GM21529 (cell line): ENCODE measurements at regions not wholly inside any gene's neighbourhood (a gene's known extent, or its start where the extent isn't known, plus 50 kb on each side); places are given as distances from the start of the nearest gene placed in this dataset.
"Not testable (repeated sequence)": the region's sequence is repeated elsewhere in the genome, so short reads cannot be mapped to it uniquely, and the experiment has no call there.

ENCODE experiments used
- ATAC-seq: cut with Tn5 transposase; IDR thresholded peaks from one replicate; pipeline ENCODE4 v1.9.1; 2021; ENCODE audit not compliant: unreplicated experiment

DNA sequence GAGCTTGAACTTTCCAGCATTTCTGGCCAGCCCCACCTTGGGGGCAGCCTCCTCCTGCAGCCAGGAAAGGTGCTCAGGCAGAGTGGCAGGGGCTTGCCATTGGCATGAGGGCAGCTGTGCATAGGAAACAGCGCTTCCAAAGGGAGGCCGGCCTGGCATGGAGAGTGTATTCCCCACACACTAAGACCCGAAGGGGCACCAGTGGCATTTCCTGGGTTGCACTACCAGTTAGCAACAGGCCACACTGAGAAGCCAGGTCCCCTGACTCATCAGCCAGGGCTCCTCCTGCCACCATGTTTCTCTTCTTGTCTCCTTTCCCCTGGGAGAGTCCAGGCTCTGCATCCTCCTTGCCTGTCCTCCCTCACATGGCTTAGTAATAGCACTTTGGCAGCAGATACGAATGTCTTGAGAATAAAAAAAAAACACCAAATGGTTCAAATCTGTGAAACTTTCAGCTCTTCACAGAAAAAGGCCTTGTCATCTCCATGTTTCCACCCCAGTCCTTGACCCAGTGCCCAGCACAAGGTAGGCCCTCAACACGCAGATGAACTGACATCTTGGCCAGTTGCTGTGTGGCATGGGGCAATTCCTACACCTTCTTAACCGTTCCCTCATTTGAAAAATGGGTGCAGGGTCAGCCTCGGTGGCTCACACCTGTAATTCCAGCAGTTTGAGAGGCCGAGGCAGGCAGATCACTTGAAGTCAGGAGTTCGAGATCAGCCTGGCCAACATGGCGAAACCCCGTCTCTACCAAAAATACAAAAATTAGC is 180.4 kb downstream of the SMAD6 start:
- ATAC-seq = no peak

GRCh38 chr15:66883284-66883911 is 181.4 kb downstream of the SMAD6 start:
- no peak for ATAC-seq

GRCh38 chr15:66884115-66884622 is 181.2 kb upstream of the SMAD3 start:
- no peak for ATAC-seq

GRCh38 chr15:66884661-66885237 is 180.7 kb upstream of the SMAD3 start:
- no peak for ATAC-seq

DNA sequence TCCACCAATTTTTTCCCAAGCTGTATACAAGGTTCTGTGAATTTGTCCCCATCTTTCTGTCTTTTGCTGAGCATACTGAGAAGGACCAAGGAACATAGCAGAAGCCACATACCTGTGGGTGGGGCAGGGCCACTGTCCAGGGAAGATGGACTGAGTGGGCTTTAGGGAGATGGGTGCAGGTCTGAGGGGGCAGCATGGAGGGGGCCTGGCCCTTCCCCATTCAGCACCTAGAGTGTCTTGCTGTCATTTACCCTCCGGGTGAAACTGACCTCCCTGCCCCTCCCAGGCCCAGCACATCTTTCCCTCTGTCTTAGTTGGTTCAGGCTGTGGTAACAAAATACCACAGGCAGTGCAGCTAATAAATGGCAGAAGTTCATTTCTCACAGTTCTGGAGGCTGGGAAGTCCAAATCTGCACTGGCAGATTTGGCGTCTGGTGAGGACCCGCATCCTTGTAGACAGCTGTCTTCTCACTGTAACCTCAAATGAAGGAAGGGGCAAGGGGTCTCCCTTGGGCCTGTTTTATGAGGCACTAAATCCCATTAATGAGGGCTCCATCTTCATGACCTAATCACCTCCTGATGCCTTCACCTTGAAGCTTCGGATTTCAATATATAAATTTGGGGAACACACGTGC is 180.0 kb upstream of the SMAD3 start:
- ATAC-seq = no peak

DNA sequence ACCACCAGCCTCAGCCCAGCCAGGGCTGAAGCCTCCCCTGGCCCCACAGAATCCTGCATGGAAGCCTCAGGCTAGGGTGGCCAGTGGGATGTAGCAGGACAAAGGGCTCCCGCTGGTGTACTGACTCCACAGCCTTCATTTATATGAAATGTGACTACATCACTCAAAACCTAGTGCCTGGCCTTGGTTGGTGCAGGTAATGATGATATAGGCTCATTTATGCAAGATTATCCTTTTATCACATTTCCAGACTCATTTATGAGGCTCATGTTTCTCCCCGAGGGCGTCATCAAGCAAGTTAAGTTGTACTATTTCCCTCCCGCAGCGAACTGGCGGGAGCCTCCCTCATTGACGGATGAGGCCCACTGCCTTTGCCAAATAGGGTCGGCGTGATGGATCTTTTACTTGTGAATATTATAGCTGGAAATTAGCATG is 179.1 kb upstream of the SMAD3 start:
- ATAC-seq = no peak

DNA sequence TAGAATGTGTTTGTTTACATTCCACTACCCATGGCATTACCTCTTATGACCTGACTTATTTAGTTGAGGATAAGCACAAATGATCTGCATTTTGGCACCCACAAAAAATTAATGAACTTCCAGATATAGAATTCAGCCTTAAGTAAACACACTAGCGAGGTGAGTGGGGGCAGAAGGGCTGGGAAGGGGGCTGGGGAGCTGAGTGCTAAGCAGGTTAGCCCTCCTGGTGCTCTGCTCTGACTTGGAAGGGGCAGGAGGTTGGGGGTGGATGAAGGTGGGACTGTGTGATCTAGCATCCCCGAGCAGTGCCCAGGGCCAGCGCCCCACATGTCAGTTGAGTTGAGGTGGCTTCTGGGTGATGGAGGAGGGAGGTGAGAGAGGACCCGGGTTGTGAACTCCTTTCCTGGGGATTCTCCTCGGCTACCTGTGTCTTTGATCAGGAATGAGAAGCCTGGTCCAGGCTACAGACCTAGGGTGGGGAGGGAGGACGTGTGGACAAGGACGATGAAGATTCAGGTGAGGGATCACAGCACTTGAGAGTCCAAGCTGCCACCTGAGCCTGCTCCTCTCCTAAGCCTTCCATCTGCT is 178.6 kb upstream of the SMAD3 start:
- ATAC-seq = no peak

- ATAC-seq = not testable (repeated sequence)
Observed at GRCh38 chr15:66889298-66889697, 176.1 kb upstream of the SMAD3 start.

GRCh38 chr15:66891776-66892175 is 173.6 kb upstream of the SMAD3 start:
- no peak for ATAC-seq

DNA sequence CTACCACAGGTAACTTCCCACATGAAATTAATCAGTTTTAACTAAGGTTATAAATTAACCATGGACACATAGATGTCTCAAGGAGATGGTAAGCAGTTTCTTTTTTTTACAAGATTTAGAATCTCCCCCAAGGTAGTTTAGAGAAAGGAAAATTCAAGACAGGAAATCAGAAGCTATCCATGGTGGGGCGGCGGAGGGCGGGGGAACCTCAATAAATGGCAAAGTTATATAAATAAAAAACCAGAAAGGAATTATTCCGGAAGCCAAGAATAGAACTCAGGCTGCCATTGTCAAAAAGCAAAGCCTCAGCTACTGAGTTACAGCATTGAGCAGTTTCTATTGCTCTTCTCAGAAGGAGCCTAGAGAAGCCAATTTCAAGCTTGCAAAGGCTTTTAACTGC is 172.1 kb upstream of the SMAD3 start:
- ATAC-seq = no peak

DNA sequence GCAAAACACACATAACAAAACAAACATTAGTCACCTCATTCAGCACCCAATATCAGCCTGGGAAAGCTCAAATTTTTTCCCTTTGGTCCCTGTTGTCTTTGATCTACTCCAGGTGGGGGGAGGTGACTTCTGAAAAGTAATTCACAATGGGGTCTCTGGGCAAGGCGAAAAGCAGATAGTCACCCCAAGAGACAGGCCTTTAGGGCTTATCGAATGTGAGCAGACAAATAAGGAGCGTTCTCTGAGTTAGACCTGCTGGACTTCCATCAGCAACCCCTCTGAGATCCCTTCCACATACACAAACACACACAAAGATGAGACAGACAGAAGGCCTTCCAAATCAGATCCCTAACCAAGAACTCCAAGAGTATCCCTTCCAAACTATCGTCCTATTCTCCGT is 171.0 kb upstream of the SMAD3 start:
- ATAC-seq = no peak

- no peak for ATAC-seq
Observed at GRCh38 chr15:66894986-66895780, 170.2 kb upstream of the SMAD3 start.

DNA sequence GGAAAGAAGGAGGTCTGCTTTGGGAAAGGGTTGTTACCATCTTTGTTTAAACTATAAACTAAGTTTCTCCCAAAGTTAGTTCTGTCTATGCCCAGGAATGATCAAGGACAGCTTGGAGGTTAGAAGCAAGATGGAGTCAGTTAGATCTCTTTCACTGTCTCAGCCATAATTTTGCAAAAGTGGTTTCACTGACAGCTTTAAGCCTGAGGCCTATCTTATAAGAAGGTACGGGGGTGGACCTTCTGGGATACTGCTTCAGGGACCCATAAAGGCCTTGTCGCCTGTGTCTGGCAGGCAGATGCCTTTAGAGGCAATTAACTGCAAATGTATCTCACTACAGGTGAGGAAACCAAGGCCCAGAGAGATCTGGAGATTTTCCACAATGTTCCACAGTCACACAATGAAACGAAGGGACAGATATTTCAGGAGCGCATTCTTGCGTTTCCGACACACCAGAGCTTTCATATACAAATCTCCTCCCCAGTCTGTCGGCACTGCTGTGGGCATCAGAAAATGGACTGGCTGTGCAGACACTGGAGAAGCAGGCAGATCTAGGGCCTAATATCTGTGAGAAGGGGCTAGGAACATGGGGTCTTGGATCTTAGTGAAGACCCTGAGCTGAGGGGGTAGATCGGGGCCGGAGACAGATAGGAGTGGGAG is 169.5 kb upstream of the SMAD3 start:
- ATAC-seq = no peak

DNA sequence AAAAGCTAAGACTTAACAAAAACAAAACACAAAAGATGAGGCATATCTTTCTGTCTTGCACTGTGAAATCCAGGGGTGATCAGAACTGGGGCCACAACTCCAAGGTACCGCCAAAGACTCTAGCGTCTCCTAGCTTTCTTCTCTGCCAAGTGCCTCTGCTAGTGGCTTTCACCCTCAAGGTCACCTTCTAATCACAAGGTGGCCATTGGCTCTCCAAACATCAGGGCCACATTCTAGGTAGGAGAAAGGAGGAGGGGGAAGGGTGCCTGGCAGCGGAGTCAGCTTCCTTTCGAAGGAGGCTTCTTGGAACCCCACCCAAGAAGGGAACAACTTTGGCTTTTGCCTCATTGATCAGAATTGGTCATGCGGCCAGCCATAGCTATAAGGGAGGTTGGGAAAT is 168.8 kb upstream of the SMAD3 start:
- ATAC-seq = no peak

GRCh38 chr15:66897416-66897815 is 168.0 kb upstream of the SMAD3 start:
- no peak for ATAC-seq

GRCh38 chr15:66897971-66898370 is 167.4 kb upstream of the SMAD3 start:
- ATAC-seq = no peak

- no peak for ATAC-seq
Observed at GRCh38 chr15:66898656-66899386, 166.6 kb upstream of the SMAD3 start.

GRCh38 chr15:66899555-66900350 is 165.6 kb upstream of the SMAD3 start:
- ATAC-seq = no peak
